OCI-LY7 (cell line): ENCODE measurements at regions not wholly inside any gene's neighbourhood (a gene's known extent, or its start where the extent isn't known, plus 50 kb on each side); places are given as distances from the start of the nearest gene placed in this dataset.
"Not testable (repeated sequence)": the region's sequence is repeated elsewhere in the genome, so short reads cannot be mapped to it uniquely, and the experiment has no call there.

Experiments
- EZH2phosphoT487 ChIP-seq: fragments of 200-600 bp; sonication (generic); IDR thresholded peaks from 2 replicates; pipeline ENCODE4 v1.6.1; 2018; ENCODE audit warnings: low read depth, borderline replicate concordance, mild to moderate bottlenecking, mixed run types, antibody characterized with exemption, low read length, moderate library complexity, mixed read lengths
- TF ChIP-seq, protein P1 (sequence below): fragments of 200-600 bp; sonication (generic); conservative IDR thresholded peaks from 2 replicates; pipeline ENCODE4 v1.5.1; 2014; ENCODE audit warnings: mild to moderate bottlenecking, antibody characterized with exemption, low read length, moderate library complexity, mixed read lengths

DNA sequence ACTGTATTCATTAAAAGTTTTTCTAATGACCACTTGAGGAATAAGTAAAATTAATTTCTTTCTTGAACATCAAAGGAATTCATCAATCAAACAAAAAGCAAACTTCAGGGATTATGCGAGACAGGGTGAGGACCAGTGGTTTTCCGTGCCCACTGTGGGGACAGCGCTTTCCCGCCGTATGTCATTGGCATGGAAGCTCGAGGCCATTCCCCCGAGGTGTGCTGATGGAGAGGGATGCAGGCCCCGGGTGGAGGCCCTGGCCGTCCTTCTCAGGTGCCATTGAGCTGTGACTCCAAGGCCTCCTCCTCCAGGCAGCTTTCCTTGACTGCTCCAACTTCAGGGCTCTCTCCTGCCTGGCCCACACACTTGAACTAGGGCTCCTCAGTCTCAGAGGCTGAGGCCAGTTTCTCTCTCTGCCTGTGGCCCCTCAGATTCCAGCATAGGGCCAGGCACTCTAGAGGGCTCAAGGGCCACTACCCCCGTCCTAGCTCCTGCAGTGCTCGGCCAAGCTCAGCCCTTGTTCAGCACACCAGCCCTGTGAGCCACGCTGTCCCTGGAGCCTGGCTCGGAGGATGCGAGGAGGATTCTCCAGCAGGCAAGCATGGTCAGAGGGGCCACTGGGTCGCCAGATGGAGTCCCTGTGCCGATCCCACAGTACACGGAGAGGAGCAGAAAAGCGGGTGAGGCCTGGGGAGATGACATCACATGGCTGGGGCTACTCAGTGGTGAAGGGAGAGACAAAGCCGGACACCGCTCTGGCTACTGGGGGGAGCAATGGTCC, 248.0 kb upstream of the SGCG start:
- TF ChIP-seq, protein P1, sequence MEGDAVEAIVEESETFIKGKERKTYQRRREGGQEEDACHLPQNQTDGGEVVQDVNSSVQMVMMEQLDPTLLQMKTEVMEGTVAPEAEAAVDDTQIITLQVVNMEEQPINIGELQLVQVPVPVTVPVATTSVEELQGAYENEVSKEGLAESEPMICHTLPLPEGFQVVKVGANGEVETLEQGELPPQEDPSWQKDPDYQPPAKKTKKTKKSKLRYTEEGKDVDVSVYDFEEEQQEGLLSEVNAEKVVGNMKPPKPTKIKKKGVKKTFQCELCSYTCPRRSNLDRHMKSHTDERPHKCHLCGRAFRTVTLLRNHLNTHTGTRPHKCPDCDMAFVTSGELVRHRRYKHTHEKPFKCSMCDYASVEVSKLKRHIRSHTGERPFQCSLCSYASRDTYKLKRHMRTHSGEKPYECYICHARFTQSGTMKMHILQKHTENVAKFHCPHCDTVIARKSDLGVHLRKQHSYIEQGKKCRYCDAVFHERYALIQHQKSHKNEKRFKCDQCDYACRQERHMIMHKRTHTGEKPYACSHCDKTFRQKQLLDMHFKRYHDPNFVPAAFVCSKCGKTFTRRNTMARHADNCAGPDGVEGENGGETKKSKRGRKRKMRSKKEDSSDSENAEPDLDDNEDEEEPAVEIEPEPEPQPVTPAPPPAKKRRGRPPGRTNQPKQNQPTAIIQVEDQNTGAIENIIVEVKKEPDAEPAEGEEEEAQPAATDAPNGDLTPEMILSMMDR: not testable (repeated sequence)
- TF ChIP-seq EZH2phosphoT487: not testable (repeated sequence)
